ENCODE measurements at regions not wholly inside any gene's neighbourhood (a gene's known extent, or its start where the extent isn't known, plus 50 kb on each side); places are given as distances from the start of the nearest gene placed in this dataset.

DNA sequence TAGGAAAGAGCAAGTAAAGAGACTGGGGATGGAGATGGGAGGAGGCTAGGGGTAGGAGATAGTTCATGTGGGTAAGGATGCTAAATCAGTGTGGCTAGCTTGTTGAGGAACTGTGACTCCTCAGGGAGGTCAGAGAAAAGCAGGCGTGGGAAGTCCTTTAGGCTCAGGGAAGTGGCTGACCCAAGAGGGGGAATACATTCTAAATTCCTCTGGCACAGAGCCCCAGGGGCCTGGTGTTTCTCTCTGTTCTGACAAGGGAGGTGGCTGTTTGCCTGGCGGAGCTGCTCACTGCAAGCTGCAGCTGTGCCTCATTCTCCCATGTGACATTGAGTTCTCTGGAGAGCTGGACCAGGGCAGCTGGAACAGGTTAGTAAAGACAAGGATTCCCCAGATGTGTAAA, 152.2 kb upstream of the SLC38A2 start:
- peak; percentile 51 for DNase-seq (ENCODE audit: low spot score)
- Histone ChIP-seq H3K4me3 (no peak overlapping the region), H3K9me3 (no peaks in the 10 kb centered on the region), H3K27me3 (replicated peaks; ENCODE audit: insufficient read depth) (no peaks in the 10 kb centered on the region), H3K4me1 (ENCODE audit: control insufficient read depth in 1 of 2, low read depth in 2 of 2) (peaks cover 13 to 34% of the 10 kb centered on the region in 2 donors), H3K27ac (peak overlapping the region; percentile 24 to 62), H3K36me3 (no peaks in the 10 kb centered on the region)
- ATAC-seq (ENCODE audit: insufficient number of reproducible peaks, low FRiP score, low read depth) = peak; percentile 32
- TF ChIP-seq, protein P1, sequence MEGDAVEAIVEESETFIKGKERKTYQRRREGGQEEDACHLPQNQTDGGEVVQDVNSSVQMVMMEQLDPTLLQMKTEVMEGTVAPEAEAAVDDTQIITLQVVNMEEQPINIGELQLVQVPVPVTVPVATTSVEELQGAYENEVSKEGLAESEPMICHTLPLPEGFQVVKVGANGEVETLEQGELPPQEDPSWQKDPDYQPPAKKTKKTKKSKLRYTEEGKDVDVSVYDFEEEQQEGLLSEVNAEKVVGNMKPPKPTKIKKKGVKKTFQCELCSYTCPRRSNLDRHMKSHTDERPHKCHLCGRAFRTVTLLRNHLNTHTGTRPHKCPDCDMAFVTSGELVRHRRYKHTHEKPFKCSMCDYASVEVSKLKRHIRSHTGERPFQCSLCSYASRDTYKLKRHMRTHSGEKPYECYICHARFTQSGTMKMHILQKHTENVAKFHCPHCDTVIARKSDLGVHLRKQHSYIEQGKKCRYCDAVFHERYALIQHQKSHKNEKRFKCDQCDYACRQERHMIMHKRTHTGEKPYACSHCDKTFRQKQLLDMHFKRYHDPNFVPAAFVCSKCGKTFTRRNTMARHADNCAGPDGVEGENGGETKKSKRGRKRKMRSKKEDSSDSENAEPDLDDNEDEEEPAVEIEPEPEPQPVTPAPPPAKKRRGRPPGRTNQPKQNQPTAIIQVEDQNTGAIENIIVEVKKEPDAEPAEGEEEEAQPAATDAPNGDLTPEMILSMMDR (IDR thresholded peaks at IDR 0.05) = no peak

DNA sequence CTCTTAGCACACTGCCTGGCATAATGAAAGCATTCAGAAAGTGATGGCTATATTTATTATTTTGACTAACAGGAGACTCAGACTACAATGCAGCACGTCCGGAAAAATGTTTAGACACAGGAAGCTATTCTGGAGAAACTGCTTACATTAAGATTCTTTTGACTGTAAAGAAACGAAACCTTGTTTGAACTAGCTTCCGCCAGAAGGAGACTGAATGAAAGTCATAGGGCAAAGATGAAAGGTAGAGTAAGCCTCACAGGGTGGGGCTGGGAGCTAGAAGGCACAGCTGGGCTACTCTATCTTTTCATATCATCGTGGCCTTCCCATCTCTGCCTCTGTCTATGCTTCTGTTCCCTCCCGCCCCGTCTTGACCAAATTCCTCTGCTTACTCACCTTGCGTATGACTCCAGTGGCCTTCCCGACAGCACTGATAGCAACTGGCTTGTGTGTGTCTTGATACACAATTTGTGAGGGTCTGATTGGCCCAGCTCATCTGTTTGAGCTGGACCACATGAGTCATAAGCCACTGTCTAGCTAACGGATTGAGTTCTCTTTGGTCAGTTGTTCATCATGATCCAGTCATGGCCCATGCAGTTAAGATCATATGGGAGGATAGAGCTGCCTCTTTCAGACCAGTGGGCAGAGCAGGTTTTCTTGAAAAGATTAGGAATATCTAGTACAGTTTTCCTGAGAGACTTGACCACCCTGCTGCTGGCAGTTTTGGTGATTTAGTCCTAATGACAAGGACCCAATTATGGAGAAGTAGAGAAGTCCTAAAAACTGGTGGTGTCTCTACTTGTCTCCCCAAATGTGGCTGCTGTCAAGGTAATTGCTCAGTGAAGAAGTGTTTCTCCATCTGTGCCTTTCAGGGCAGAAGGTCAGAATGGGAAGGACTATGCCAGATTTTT, 151.5 kb upstream of the SLC38A2 start:
- ATAC-seq (ENCODE audit: insufficient number of reproducible peaks, low FRiP score, low read depth) (peak; percentile 52), DNase-seq (ENCODE audit: low spot score) (peak; percentile 5)
- Histone ChIP-seq H3K4me1 (ENCODE audit: control insufficient read depth in 1 of 2, low read depth in 2 of 2) (peaks cover 13 to 39% of the 10 kb centered on the region in 2 donors), H3K27me3 (replicated peaks; ENCODE audit: insufficient read depth) (no peaks in the 10 kb centered on the region), H3K36me3 (no peaks in the 10 kb centered on the region), H3K9me3 (no peaks in the 10 kb centered on the region), H3K27ac (peak overlapping the region in 1 of 2 donors; percentile 62), H3K4me3 (no peak overlapping the region)
- TF ChIP-seq, protein P1 (IDR thresholded peaks at IDR 0.05) = no peak

DNA sequence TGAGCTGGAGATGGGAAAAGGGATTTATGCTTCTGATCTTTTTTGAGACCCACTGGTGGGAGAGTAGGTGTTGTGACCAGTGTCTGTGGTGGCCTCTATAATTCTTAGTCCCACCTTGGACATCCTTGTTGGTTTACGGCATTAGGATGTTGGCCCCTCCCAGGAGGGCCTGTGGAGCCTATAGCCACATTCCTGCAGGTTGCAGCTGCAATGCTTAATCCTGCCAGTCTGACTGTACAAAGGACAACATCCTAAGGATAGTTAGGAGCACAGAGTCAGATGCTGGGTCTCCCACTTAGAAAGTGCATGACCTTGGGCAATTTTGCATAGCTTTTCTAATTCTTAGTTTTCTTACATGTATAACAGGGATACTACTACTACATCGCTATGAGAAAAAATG, 150.9 kb upstream of the SLC38A2 start:
- peaks cover 13 to 46% of the 10 kb centered on the region in 2 donors for H3K4me1 ChIP-seq (ENCODE audit: control insufficient read depth in 1 of 2, low read depth in 2 of 2)
- no peak overlapping the region for H3K4me3 ChIP-seq
- no peaks in the 10 kb centered on the region for H3K36me3 ChIP-seq
- DNase-seq (ENCODE audit: low spot score) (no peak), ATAC-seq (ENCODE audit: insufficient number of reproducible peaks, low FRiP score, low read depth) (no peak)
- no peaks in the 10 kb centered on the region for H3K27me3 ChIP-seq (replicated peaks; ENCODE audit: insufficient read depth)
- no peaks in the 10 kb centered on the region for H3K9me3 ChIP-seq
- TF ChIP-seq, protein P1 (IDR thresholded peaks at IDR 0.05) = no peak
- no peak overlapping the region for H3K27ac ChIP-seq

DNA sequence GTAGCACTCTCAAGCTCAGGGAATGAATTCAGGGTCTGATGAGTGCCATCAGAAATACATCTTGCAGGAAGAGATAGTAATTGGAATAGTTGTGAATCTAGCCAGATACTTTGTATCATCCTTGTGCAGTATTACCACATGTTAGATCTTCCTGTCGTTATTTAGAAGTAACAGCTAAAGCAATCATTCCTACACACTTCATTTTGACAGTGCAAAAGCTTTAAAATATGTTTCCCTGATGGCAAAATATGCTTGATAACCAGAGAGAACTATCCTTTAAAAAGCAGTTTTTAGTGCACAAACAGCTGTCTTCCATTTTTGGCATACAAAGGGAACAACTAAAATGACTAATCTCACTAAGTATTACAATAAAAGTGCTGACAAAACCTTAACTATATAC, 149.5 kb upstream of the SLC38A2 start:
- no peaks in the 10 kb centered on the region for H3K36me3 ChIP-seq
- DNase-seq (ENCODE audit: low spot score) (no peak), ATAC-seq (ENCODE audit: insufficient number of reproducible peaks, low FRiP score, low read depth) (no peak)
- peaks cover 13 to 59% of the 10 kb centered on the region in 2 donors for H3K4me1 ChIP-seq (ENCODE audit: control insufficient read depth in 1 of 2, low read depth in 2 of 2)
- no peak overlapping the region for H3K4me3 ChIP-seq
- H3K9me3 ChIP-seq = no peaks in the 10 kb centered on the region
- no peaks in the 10 kb centered on the region for H3K27me3 ChIP-seq (replicated peaks; ENCODE audit: insufficient read depth)
- no peak overlapping the region for H3K27ac ChIP-seq
- TF ChIP-seq, protein P1 (IDR thresholded peaks at IDR 0.05) = no peak

DNA sequence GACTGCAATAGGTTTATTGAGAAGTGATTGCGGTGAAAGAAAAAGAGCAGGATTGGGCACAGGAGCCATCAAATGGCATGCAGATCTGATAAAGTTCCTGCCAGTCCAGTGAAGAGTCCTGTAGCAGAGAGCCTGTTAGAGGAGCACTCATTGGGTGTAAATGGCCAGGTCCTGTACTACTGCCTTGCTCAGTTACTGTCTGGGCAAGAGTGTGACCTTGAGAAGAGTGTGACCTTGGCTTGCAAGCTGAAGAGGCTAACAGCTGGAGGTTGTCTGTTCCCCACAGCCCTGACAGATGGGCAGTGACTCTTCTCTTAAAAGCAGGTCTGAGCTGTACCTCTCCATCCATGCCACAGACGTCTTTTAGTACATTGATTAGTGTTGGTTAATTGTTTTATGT, 148.6 kb upstream of the SLC38A2 start:
- Histone ChIP-seq H3K27ac (no peak overlapping the region), H3K36me3 (no peaks in the 10 kb centered on the region), H3K9me3 (no peaks in the 10 kb centered on the region), H3K27me3 (replicated peaks; ENCODE audit: insufficient read depth) (no peaks in the 10 kb centered on the region), H3K4me1 (ENCODE audit: control insufficient read depth in 1 of 2, low read depth in 2 of 2) (peaks cover 13 to 69% of the 10 kb centered on the region in 2 donors), H3K4me3 (no peak overlapping the region)
- ATAC-seq (ENCODE audit: insufficient number of reproducible peaks, low FRiP score, low read depth) (no peak), DNase-seq (ENCODE audit: low spot score) (no peak)
- TF ChIP-seq, protein P1 (IDR thresholded peaks at IDR 0.05) = no peak
